ENCODE measurements at regions not wholly inside any gene's neighbourhood (a gene's known extent, or its start where the extent isn't known, plus 50 kb on each side); places are given as distances from the start of the nearest gene placed in this dataset.

GRCh38 chr14:85124631-85125290 is 405.2 kb upstream of the FLRT2 start:
- in situ Hi-C loops (cut with HindIII; ENCODE audit: low pct_ligation_motif_present, low pct_unique_long_range_greater_than_20kb, low sequenced_read_pairs): no loop called here

GRCh38 chr14:85125291-85125670 is 404.7 kb upstream of the FLRT2 start:
- DNase-seq: no peak
- in situ Hi-C loops (cut with HindIII; ENCODE audit: low pct_ligation_motif_present, low pct_unique_long_range_greater_than_20kb, low sequenced_read_pairs): no loop called here

More at GRCh38 chr14:85124631-85125290, 405.2 kb upstream of the FLRT2 start:
- no peak for DNase-seq

GRCh38 chr14:85129921-85130320 is 400.0 kb upstream of the FLRT2 start:
- in situ Hi-C loops (cut with HindIII; ENCODE audit: low pct_ligation_motif_present, low pct_unique_long_range_greater_than_20kb, low sequenced_read_pairs): no loop called here

GRCh38 chr14:85131226-85131922 is 398.6 kb upstream of the FLRT2 start:
- in situ Hi-C loops (cut with HindIII; ENCODE audit: low pct_ligation_motif_present, low pct_unique_long_range_greater_than_20kb, low sequenced_read_pairs): no loop called here
- no peak for DNase-seq

More at GRCh38 chr14:85129921-85130320, 400.0 kb upstream of the FLRT2 start:
- DNase-seq: no peak

GRCh38 chr14:85142982-85143381 is 387.0 kb upstream of the FLRT2 start:
- DNase-seq: no peak
- in situ Hi-C loops (cut with HindIII; ENCODE audit: low pct_ligation_motif_present, low pct_unique_long_range_greater_than_20kb, low sequenced_read_pairs): no loop called here

GRCh38 chr14:85146779-85147178 is 383.2 kb upstream of the FLRT2 start:
- in situ Hi-C loops (cut with HindIII; ENCODE audit: low pct_ligation_motif_present, low pct_unique_long_range_greater_than_20kb, low sequenced_read_pairs): no loop called here

GRCh38 chr14:85150166-85150565 is 379.8 kb upstream of the FLRT2 start:
- in situ Hi-C loops (cut with HindIII; ENCODE audit: low pct_ligation_motif_present, low pct_unique_long_range_greater_than_20kb, low sequenced_read_pairs): no loop called here
- no peak for DNase-seq

More at GRCh38 chr14:85146779-85147178, 383.2 kb upstream of the FLRT2 start:
- DNase-seq: no peak

- no peak for DNase-seq
- in situ Hi-C loops (cut with HindIII; ENCODE audit: low pct_ligation_motif_present, low pct_unique_long_range_greater_than_20kb, low sequenced_read_pairs): no loop called here
Measured at GRCh38 chr14:85154714-85155113, 375.2 kb upstream of the FLRT2 start.

- DNase-seq: no peak
- in situ Hi-C loops (cut with HindIII; ENCODE audit: low pct_ligation_motif_present, low pct_unique_long_range_greater_than_20kb, low sequenced_read_pairs): no loop called here
Measured at GRCh38 chr14:85156319-85156718, 373.6 kb upstream of the FLRT2 start.

GRCh38 chr14:85159726-85160125 is 370.2 kb upstream of the FLRT2 start:
- in situ Hi-C loops (cut with HindIII; ENCODE audit: low pct_ligation_motif_present, low pct_unique_long_range_greater_than_20kb, low sequenced_read_pairs): no loop called here
- DNase-seq: no peak

- in situ Hi-C loops (cut with HindIII; ENCODE audit: low pct_ligation_motif_present, low pct_unique_long_range_greater_than_20kb, low sequenced_read_pairs): no loop called here
- no peak for DNase-seq
Measured at GRCh38 chr14:85165094-85165493, 364.9 kb upstream of the FLRT2 start.

- DNase-seq: no peak
- in situ Hi-C loops (cut with HindIII; ENCODE audit: low pct_ligation_motif_present, low pct_unique_long_range_greater_than_20kb, low sequenced_read_pairs): no loop called here
Measured at GRCh38 chr14:85169381-85169780, 360.6 kb upstream of the FLRT2 start.

- in situ Hi-C loops (cut with HindIII; ENCODE audit: low pct_ligation_motif_present, low pct_unique_long_range_greater_than_20kb, low sequenced_read_pairs): no loop called here
- no peak for DNase-seq
Measured at GRCh38 chr14:85172290-85172689, 357.7 kb upstream of the FLRT2 start.

GRCh38 chr14:85172889-85173477 is 357.0 kb upstream of the FLRT2 start:
- in situ Hi-C loops (cut with HindIII; ENCODE audit: low pct_ligation_motif_present, low pct_unique_long_range_greater_than_20kb, low sequenced_read_pairs): no loop called here
- DNase-seq: no peak

GRCh38 chr14:85175556-85175955 is 354.4 kb upstream of the FLRT2 start:
- no peak for DNase-seq
- in situ Hi-C loops (cut with HindIII; ENCODE audit: low pct_ligation_motif_present, low pct_unique_long_range_greater_than_20kb, low sequenced_read_pairs): no loop called here

GRCh38 chr14:85178864-85179263 is 351.1 kb upstream of the FLRT2 start:
- in situ Hi-C loops (cut with HindIII; ENCODE audit: low pct_ligation_motif_present, low pct_unique_long_range_greater_than_20kb, low sequenced_read_pairs): no loop called here
- no peak for DNase-seq

- no peak for DNase-seq
- in situ Hi-C loops (cut with HindIII; ENCODE audit: low pct_ligation_motif_present, low pct_unique_long_range_greater_than_20kb, low sequenced_read_pairs): no loop called here
Measured at GRCh38 chr14:85180876-85181275, 349.1 kb upstream of the FLRT2 start.

GRCh38 chr14:85182282-85182681 is 347.7 kb upstream of the FLRT2 start:
- in situ Hi-C loops (cut with HindIII; ENCODE audit: low pct_ligation_motif_present, low pct_unique_long_range_greater_than_20kb, low sequenced_read_pairs): no loop called here
- no peak for DNase-seq

- in situ Hi-C loops (cut with HindIII; ENCODE audit: low pct_ligation_motif_present, low pct_unique_long_range_greater_than_20kb, low sequenced_read_pairs): no loop called here
- DNase-seq: no peak
Measured at GRCh38 chr14:85186082-85186481, 343.9 kb upstream of the FLRT2 start.

GRCh38 chr14:85187521-85187920 is 342.4 kb upstream of the FLRT2 start:
- in situ Hi-C loops (cut with HindIII; ENCODE audit: low pct_ligation_motif_present, low pct_unique_long_range_greater_than_20kb, low sequenced_read_pairs): no loop called here

More at GRCh38 chr14:85187521-85187920, 342.4 kb upstream of the FLRT2 start:
- no peak for DNase-seq
